HCT116 (cell line): ENCODE measurements at regions not wholly inside any gene's neighbourhood (a gene's known extent, or its start where the extent isn't known, plus 50 kb on each side); places are given as distances from the start of the nearest gene placed in this dataset.

Source experiments
- ATAC-seq: fragments of 200-7000 bp; cut with Tn5 transposase; 2 replicates; pipeline ENCODE4 v1.9.1; 2020; ENCODE audit warnings: mild to moderate bottlenecking, moderate library complexity
- BruUV-seq: library from RNA; stranded (reverse); fragments of 400-500 nt; replicated peaks from 2 replicates; lab custom pipeline; 2021; lab: Mats Ljungman, UMichigan
- CTCF ChIA-PET: fragments of 300-600 bp; sonication (Branson Sonifier 250); formaldehyde crosslinking; loops from one replicate; lab custom pipeline; 2021; ENCODE audit warnings: antibody characterized with exemption; lab: Charles Lee
- POLR2A ChIA-PET: fragments of 300-600, 350-600 bp; sonication (Branson Sonifier 250); formaldehyde crosslinking; loops from one replicate; lab custom pipeline; 2021; ENCODE audit warnings: antibody characterized with exemption; lab: Charles Lee
- RAD21 ChIA-PET, 2 experiments: fragments of 300-600 bp; sonication (Branson Sonifier 250); formaldehyde crosslinking; loops; one replicate each; lab custom pipeline; 2023; ENCODE audit warnings: low total read pairs in 2 of 2; ENCODE audit not compliant: uncharacterized antibody in 2 of 2, unreplicated experiment in 2 of 2, low non-redundant PET in 1 of 2; lab: Charles Lee
- DNase-seq: peaks from one replicate; pipeline ENCODE4 v3.0.0-alpha.2; 2010; ENCODE audit warnings: low read depth, low spot score
- H2AFZ ChIP-seq: fragments of 200-600 bp; shearing (Covaris generic), sonication (generic); 2 replicates; pipeline ENCODE4 v1.6.1; 2017; ENCODE audit warnings: low read depth, mixed run types, mixed read lengths, antibody characterized with exemption, low read length; ENCODE audit not compliant: poor library complexity, severe bottlenecking
- H3K27ac ChIP-seq: 2 replicates; pipeline ENCODE4 v1.5.1; 2012; ENCODE audit warnings: low read depth, low read length
- H3K27me3 ChIP-seq: fragments of 200-600 bp; sonication (generic); 2 replicates; pipeline ENCODE4 v1.6.1; 2016; ENCODE audit warnings: mixed run types, low read length, mixed read lengths; ENCODE audit not compliant: insufficient read depth
- H3K36me3 ChIP-seq, 2 experiments: fragments of 200-500 bp in 1 of 2; fragments of 200-600 bp in 1 of 2; sonication (Bioruptor generic) in 1 of 2; sonication (generic) in 1 of 2; 2 replicates each; pipeline versions ENCODE4 v1.5.1 to v1.6.1; 2014 to 2016; ENCODE audit warnings: low read length in 2 of 2, inconsistent platforms in 1 of 2, mixed read lengths in 1 of 2, mixed run types in 1 of 2; ENCODE audit not compliant: insufficient read depth in 2 of 2, control insufficient read depth in 1 of 2
- H3K4me1 ChIP-seq, 2 experiments: fragments of 200-600 bp in 1 of 2; sonication (generic) in 1 of 2; 2 replicates each; pipeline versions ENCODE4 v1.5.1 to v1.6.1; 2012 to 2017; ENCODE audit warnings: low read length in 2 of 2, inconsistent platforms in 1 of 2, mild to moderate bottlenecking in 1 of 2, mixed read lengths in 1 of 2, mixed run types in 1 of 2, moderate library complexity in 1 of 2; ENCODE audit not compliant: insufficient read depth in 2 of 2, control insufficient read depth in 1 of 2
- H3K4me2 ChIP-seq: fragments of 200-600 bp; sonication (generic); 2 replicates; pipeline ENCODE4 v1.6.1; 2017; ENCODE audit warnings: mixed run types, low read length, mixed read lengths
- H3K4me3 ChIP-seq, 2 experiments: fragments of 200-600 bp in 1 of 2; sonication (generic) in 1 of 2; replicated peaks in 1 of 2; 2 replicates each; pipeline ENCODE4 v1.5.1; 2011 to 2016; ENCODE audit warnings: low read length in 2 of 2, control low read depth in 1 of 2, low read depth in 1 of 2, mild to moderate bottlenecking in 1 of 2, mixed read lengths in 1 of 2, mixed run types in 1 of 2
- H3K79me2 ChIP-seq: fragments of 200-600 bp; sonication (generic); 2 replicates; pipeline ENCODE4 v1.6.1; 2017; ENCODE audit warnings: mild to moderate bottlenecking, mixed run types, low read length, moderate library complexity, mixed read lengths; ENCODE audit not compliant: insufficient read depth
- H3K9ac ChIP-seq: fragments of 200-600 bp; sonication (generic); 2 replicates; pipeline ENCODE4 v1.6.1; 2016; ENCODE audit warnings: low read length, mixed read lengths
- H3K9me2 ChIP-seq: fragments of 200-600 bp; sonication (generic), shearing (Covaris generic); 2 replicates; pipeline ENCODE4 v1.6.1; 2017; ENCODE audit warnings: mixed run types, mild to moderate bottlenecking, moderate library complexity; ENCODE audit not compliant: insufficient read depth
- H3K9me3 ChIP-seq, 2 experiments: fragments of 200-500 bp in 1 of 2; fragments of 200-600 bp in 1 of 2; sonication (Bioruptor generic) in 1 of 2; sonication (generic) in 1 of 2; 2 replicates each; pipeline ENCODE4 v1.6.1; 2014 to 2017; ENCODE audit warnings: low read length in 2 of 2, mixed read lengths in 2 of 2, inconsistent platforms in 1 of 2, low read depth in 1 of 2, mild to moderate bottlenecking in 1 of 2, mixed run types in 1 of 2, moderate library complexity in 1 of 2; ENCODE audit not compliant: control insufficient read depth in 1 of 2, insufficient read depth in 1 of 2
- H4K20me1 ChIP-seq: fragments of 200-600 bp; sonication (generic), shearing (Covaris generic); 2 replicates; pipeline ENCODE4 v1.6.1; 2017; ENCODE audit warnings: mixed run types, mild to moderate bottlenecking, moderate library complexity; ENCODE audit not compliant: insufficient read depth
- FOSL1 ChIP-seq: IDR thresholded peaks from 2 replicates; pipeline ENCODE4 v1.6.1; 2012; ENCODE audit warnings: low read depth
- SP1 ChIP-seq: IDR thresholded peaks from 2 replicates; pipeline ENCODE4 v1.6.1; 2012; ENCODE audit warnings: low read depth
- ZFX ChIP-seq: fragments of 450-650 bp; IDR thresholded peaks from 2 replicates; pipeline ENCODE4 v1.6.1; 2017
- intact Hi-C: fragments of 100-400 bp; cut with micrococcal nuclease; formaldehyde crosslinking; loops from 2 replicates; pipeline ENCODE4 v1.10.0; 2022
- TF ChIP-seq, protein P1 (sequence below): IDR thresholded peaks from 2 replicates; pipeline ENCODE4 v1.6.1; 2012; ENCODE audit warnings: low read depth
- TF ChIP-seq, protein P2 (sequence below): IDR thresholded peaks from 2 replicates; pipeline ENCODE4 v1.6.1; 2012
- TF ChIP-seq, protein P3 (sequence below): IDR thresholded peaks from 2 replicates; pipeline ENCODE4 v1.6.1; 2011; ENCODE audit warnings: mild to moderate bottlenecking, low read length, moderate library complexity; ENCODE audit not compliant: insufficient replicate concordance; ENCODE audit errors: extremely low read depth
- TF ChIP-seq, protein P4 (sequence below): IDR thresholded peaks from 2 replicates; pipeline ENCODE4 v1.6.1; 2012

DNA sequence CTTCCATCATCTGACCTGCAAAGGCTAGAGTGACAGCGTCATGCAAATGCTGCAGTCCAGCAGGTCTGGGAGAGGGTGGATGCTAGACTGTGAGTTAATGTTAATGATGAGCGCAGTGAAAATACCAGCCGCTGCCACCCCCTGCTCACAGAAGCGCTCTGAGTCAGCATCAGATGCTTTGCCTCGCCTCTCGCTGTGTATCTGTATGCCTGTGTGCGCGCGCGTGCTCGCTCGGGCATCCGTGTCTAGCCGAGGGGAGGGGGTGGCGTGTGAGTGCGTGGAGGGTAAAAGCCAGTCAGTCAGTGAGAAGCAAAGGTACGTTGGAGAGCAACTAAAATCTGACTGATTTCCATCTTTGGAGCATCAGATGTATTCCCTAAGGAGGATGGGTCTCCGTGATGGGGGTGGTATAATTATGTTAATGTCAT is 858.7 kb downstream of the USP25 start:
- Histone ChIP-seq H3K9ac (no peak overlapping the region), H3K9me3 (peaks cover 16 to 28% of the 10 kb centered on the region in 2 experiments; a peak in 2 of 4 replicates), H3K4me2 (no peak overlapping the region), H3K4me1 (no peaks in the 10 kb centered on the region), H3K27me3 (no peaks in the 10 kb centered on the region), H3K27ac (no peak overlapping the region), H3K79me2 (no peaks in the 10 kb centered on the region), H3K4me3 (no peak overlapping the region), H3K9me2 (no peaks in the 10 kb centered on the region), H2AFZ (no peak overlapping the region), H3K36me3 (no peaks in the 10 kb centered on the region), H4K20me1 (no peaks in the 10 kb centered on the region)
- intact Hi-C loops = no loop called here
- TF ChIP-seq, protein P1, sequence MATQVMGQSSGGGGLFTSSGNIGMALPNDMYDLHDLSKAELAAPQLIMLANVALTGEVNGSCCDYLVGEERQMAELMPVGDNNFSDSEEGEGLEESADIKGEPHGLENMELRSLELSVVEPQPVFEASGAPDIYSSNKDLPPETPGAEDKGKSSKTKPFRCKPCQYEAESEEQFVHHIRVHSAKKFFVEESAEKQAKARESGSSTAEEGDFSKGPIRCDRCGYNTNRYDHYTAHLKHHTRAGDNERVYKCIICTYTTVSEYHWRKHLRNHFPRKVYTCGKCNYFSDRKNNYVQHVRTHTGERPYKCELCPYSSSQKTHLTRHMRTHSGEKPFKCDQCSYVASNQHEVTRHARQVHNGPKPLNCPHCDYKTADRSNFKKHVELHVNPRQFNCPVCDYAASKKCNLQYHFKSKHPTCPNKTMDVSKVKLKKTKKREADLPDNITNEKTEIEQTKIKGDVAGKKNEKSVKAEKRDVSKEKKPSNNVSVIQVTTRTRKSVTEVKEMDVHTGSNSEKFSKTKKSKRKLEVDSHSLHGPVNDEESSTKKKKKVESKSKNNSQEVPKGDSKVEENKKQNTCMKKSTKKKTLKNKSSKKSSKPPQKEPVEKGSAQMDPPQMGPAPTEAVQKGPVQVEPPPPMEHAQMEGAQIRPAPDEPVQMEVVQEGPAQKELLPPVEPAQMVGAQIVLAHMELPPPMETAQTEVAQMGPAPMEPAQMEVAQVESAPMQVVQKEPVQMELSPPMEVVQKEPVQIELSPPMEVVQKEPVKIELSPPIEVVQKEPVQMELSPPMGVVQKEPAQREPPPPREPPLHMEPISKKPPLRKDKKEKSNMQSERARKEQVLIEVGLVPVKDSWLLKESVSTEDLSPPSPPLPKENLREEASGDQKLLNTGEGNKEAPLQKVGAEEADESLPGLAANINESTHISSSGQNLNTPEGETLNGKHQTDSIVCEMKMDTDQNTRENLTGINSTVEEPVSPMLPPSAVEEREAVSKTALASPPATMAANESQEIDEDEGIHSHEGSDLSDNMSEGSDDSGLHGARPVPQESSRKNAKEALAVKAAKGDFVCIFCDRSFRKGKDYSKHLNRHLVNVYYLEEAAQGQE = no peak
- TF ChIP-seq ZFX = no peak
- TF ChIP-seq, protein P2, sequence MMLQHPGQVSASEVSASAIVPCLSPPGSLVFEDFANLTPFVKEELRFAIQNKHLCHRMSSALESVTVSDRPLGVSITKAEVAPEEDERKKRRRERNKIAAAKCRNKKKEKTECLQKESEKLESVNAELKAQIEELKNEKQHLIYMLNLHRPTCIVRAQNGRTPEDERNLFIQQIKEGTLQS = no peak
- no peak for TF ChIP-seq FOSL1
- TF ChIP-seq, protein P3, sequence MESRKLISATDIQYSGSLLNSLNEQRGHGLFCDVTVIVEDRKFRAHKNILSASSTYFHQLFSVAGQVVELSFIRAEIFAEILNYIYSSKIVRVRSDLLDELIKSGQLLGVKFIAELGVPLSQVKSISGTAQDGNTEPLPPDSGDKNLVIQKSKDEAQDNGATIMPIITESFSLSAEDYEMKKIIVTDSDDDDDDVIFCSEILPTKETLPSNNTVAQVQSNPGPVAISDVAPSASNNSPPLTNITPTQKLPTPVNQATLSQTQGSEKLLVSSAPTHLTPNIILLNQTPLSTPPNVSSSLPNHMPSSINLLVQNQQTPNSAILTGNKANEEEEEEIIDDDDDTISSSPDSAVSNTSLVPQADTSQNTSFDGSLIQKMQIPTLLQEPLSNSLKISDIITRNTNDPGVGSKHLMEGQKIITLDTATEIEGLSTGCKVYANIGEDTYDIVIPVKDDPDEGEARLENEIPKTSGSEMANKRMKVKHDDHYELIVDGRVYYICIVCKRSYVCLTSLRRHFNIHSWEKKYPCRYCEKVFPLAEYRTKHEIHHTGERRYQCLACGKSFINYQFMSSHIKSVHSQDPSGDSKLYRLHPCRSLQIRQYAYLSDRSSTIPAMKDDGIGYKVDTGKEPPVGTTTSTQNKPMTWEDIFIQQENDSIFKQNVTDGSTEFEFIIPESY = no peak
- TF ChIP-seq, protein P4, sequence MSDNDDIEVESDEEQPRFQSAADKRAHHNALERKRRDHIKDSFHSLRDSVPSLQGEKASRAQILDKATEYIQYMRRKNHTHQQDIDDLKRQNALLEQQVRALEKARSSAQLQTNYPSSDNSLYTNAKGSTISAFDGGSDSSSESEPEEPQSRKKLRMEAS = no peak
- no peak for TF ChIP-seq SP1
- RAD21 ChIA-PET = no interaction called here
- ATAC-seq = no peak
- POLR2A ChIA-PET = no interaction called here
- no peak for DNase-seq
- BruUV-seq = no TSS peak
- CTCF ChIA-PET = no interaction called here
